Stimulated activated CD4-positive, alpha-beta T cell treated with anti-CD3 and anti-CD28 coated beads, Interleukin-1b, Interleukin-23, amount 100 ng/mL, for 48 hours (primary cell): ENCODE measurements at regions not wholly inside any gene's neighbourhood (a gene's known extent, or its start where the extent isn't known, plus 50 kb on each side); places are given as distances from the start of the nearest gene placed in this dataset.
"Not testable (repeated sequence)": the region's sequence is repeated elsewhere in the genome, so short reads cannot be mapped to it uniquely, and the experiment has no call there.

ENCODE experiments used
- DNase-seq: peaks from one replicate; pipeline ENCODE4 v3.0.0-alpha.2; 2020

- DNase-seq = no peak
Observed at GRCh38 chr4:64807821-64808220, 398.6 kb upstream of the TECRL start.

- DNase-seq = no peak
Observed at GRCh38 chr4:64799751-64800150, 390.5 kb upstream of the TECRL start.

GRCh38 chr4:64798828-64799227, 389.6 kb upstream of the TECRL start:
- not testable (repeated sequence) for DNase-seq

GRCh38 chr4:64796581-64796980, 387.3 kb upstream of the TECRL start:
- no peak for DNase-seq

GRCh38 chr4:64784125-64784524, 374.9 kb upstream of the TECRL start:
- no peak for DNase-seq

- no peak for DNase-seq
Observed at GRCh38 chr4:64781737-64782326, 372.6 kb upstream of the TECRL start.

GRCh38 chr4:64780664-64781063, 371.4 kb upstream of the TECRL start:
- no peak for DNase-seq

- DNase-seq = no peak
Observed at GRCh38 chr4:64777286-64777685, 368.0 kb upstream of the TECRL start.

- DNase-seq = no peak
Observed at GRCh38 chr4:64776820-64777219, 367.6 kb upstream of the TECRL start.

- no peak for DNase-seq
Observed at GRCh38 chr4:64774626-64775025, 365.4 kb upstream of the TECRL start.

GRCh38 chr4:64771149-64771548, 361.9 kb upstream of the TECRL start:
- no peak for DNase-seq

- DNase-seq = no peak
Observed at GRCh38 chr4:64767547-64767946, 358.3 kb upstream of the TECRL start.

GRCh38 chr4:64766565-64766964, 357.3 kb upstream of the TECRL start:
- no peak for DNase-seq

- DNase-seq = no peak
Observed at GRCh38 chr4:64756016-64756415, 346.8 kb upstream of the TECRL start.

- DNase-seq = no peak
Observed at GRCh38 chr4:64747919-64748715, 338.9 kb upstream of the TECRL start.

- DNase-seq = no peak
Observed at GRCh38 chr4:64738240-64738639, 329.0 kb upstream of the TECRL start.

GRCh38 chr4:64737854-64738138, 328.5 kb upstream of the TECRL start:
- not testable (repeated sequence) for DNase-seq

GRCh38 chr4:64737026-64737853, 328.0 kb upstream of the TECRL start:
- no peak for DNase-seq

GRCh38 chr4:64729561-64729960, 320.3 kb upstream of the TECRL start:
- DNase-seq = no peak

GRCh38 chr4:64727960-64728359, 318.7 kb upstream of the TECRL start:
- DNase-seq = no peak

GRCh38 chr4:64727391-64727790, 318.1 kb upstream of the TECRL start:
- not testable (repeated sequence) for DNase-seq

- DNase-seq = no peak
Observed at GRCh38 chr4:64724689-64725088, 315.4 kb upstream of the TECRL start.

- no peak for DNase-seq
Observed at GRCh38 chr4:64721106-64721505, 311.9 kb upstream of the TECRL start.

- DNase-seq = no peak
Observed at GRCh38 chr4:64718091-64718490, 308.8 kb upstream of the TECRL start.
